NT2/D1 (cell line): ENCODE measurements at regions not wholly inside any gene's neighbourhood (a gene's known extent, or its start where the extent isn't known, plus 50 kb on each side); places are given as distances from the start of the nearest gene placed in this dataset.

ENCODE experiments used
- SUZ12 ChIP-seq: IDR thresholded peaks from 2 replicates; pipeline ENCODE4 v1.6.1; 2011; ENCODE audit not compliant: insufficient read length, insufficient read depth; ENCODE audit errors: extremely low read depth
- YY1 ChIP-seq: IDR thresholded peaks from 2 replicates; pipeline ENCODE4 v1.6.1; 2011; ENCODE audit not compliant: insufficient read length, insufficient read depth

- TF ChIP-seq SUZ12 (no peak), YY1 (no peak)
Observed at GRCh38 chr9:86765746-86766430, 181.4 kb downstream of the GAS1 start.
